SH-SY5Y (cell line): ENCODE measurements at regions not wholly inside any gene's neighbourhood (a gene's known extent, or its start where the extent isn't known, plus 50 kb on each side); places are given as distances from the start of the nearest gene placed in this dataset.

ENCODE experiments used
- GATA2 ChIP-seq: IDR thresholded peaks from 2 replicates; pipeline ENCODE4 v1.6.1; 2011; ENCODE audit warnings: mild to moderate bottlenecking, low read depth, low read length
- GATA3 ChIP-seq: IDR thresholded peaks from 2 replicates; pipeline ENCODE4 v1.6.1; 2011; ENCODE audit warnings: low read depth, mild to moderate bottlenecking, low read length, moderate library complexity

GRCh38 chr18:7307030-7307429, 76.1 kb downstream of the LRRC30 start:
- TF ChIP-seq GATA2 (no peak), GATA3 (no peak)
